Endothelial cell (in vitro differentiated cells): ENCODE measurements at regions not wholly inside any gene's neighbourhood (a gene's known extent, or its start where the extent isn't known, plus 50 kb on each side); places are given as distances from the start of the nearest gene placed in this dataset.

Source experiments
- DNase-seq: peaks from one replicate; pipeline ENCODE4 v3.0.0; 2021; ENCODE audit warnings: low spot score
- H3K27ac Mint-ChIP-seq: one replicate; pipeline ENCODE4 v1.8.0; 2021; ENCODE audit warnings: mixed read lengths, inconsistent platforms; ENCODE audit not compliant: unreplicated experiment
- H3K27me3 Mint-ChIP-seq: one replicate; pipeline ENCODE4 v1.8.0; 2021; ENCODE audit warnings: mild to moderate bottlenecking, moderate library complexity, mixed read lengths, inconsistent platforms; ENCODE audit not compliant: unreplicated experiment
- H3K36me3 Mint-ChIP-seq: one replicate; pipeline ENCODE4 v1.8.0; 2021; ENCODE audit warnings: mild to moderate bottlenecking, low read depth, mixed read lengths, inconsistent platforms; ENCODE audit not compliant: unreplicated experiment
- H3K4me1 Mint-ChIP-seq: one replicate; pipeline ENCODE4 v1.8.0; 2021; ENCODE audit warnings: mild to moderate bottlenecking, mixed read lengths, inconsistent platforms; ENCODE audit not compliant: unreplicated experiment
- H3K4me3 Mint-ChIP-seq: one replicate; pipeline ENCODE4 v1.8.0; 2021; ENCODE audit warnings: mild to moderate bottlenecking, mixed read lengths, inconsistent platforms; ENCODE audit not compliant: unreplicated experiment
- H3K9me3 Mint-ChIP-seq: one replicate; pipeline ENCODE4 v1.8.0; 2021; ENCODE audit warnings: mixed read lengths, inconsistent platforms; ENCODE audit not compliant: unreplicated experiment
- TF ChIP-seq, protein P1 (sequence below): fragments of 200-600 bp; sonication (generic); IDR thresholded peaks from one replicate; pipeline ENCODE4 v1.5.0; 2021; ENCODE audit warnings: antibody characterized with exemption; ENCODE audit not compliant: unreplicated experiment

DNA sequence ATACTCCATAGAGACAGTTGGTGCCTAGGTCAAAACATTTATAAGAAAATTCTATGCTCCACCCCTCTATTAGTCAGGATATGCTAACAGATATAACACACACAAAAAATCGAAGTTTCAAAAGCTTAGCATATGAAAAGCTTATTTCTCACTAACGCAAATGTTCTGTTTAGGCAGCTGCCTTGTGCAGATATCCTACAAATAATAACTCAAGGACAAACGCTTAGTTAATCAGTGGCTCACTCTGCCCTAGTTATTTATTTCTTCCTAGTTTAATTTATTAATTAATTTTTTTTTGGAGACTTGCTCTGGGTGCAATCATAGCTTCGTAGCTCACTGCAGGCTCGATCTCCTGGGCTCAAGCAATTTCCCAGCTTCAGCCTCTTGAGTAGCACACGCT, 259.7 kb upstream of the GPC6 start:
- Mint-ChIP-seq H3K9me3 (no peaks in the 10 kb centered on the region), H3K4me3 (no peak overlapping the region), H3K27me3 (no peaks in the 10 kb centered on the region), H3K27ac (no peak overlapping the region), H3K4me1 (no peaks in the 10 kb centered on the region), H3K36me3 (no peaks in the 10 kb centered on the region)
- TF ChIP-seq, protein P1, sequence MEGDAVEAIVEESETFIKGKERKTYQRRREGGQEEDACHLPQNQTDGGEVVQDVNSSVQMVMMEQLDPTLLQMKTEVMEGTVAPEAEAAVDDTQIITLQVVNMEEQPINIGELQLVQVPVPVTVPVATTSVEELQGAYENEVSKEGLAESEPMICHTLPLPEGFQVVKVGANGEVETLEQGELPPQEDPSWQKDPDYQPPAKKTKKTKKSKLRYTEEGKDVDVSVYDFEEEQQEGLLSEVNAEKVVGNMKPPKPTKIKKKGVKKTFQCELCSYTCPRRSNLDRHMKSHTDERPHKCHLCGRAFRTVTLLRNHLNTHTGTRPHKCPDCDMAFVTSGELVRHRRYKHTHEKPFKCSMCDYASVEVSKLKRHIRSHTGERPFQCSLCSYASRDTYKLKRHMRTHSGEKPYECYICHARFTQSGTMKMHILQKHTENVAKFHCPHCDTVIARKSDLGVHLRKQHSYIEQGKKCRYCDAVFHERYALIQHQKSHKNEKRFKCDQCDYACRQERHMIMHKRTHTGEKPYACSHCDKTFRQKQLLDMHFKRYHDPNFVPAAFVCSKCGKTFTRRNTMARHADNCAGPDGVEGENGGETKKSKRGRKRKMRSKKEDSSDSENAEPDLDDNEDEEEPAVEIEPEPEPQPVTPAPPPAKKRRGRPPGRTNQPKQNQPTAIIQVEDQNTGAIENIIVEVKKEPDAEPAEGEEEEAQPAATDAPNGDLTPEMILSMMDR, result no peak
- DNase-seq, result no peak

DNA sequence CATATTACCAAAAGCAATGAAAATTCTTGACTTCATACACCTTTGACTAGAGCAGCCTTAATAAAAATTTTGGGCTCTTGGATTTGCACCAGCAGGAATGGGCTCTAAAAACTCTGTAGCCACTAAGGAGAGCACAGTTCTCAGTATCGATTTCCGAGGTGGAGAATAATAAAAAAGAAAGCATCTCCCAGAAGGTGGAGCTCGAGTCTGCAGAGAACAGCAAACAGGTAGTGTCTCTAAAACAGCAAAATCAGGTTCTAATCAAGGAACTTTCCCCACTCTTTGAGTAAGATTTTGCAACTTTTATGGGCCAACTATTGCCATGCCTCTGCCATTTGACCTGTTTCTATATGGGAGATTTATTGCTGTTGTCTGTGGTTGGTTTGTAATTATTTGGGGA, 258.7 kb upstream of the GPC6 start:
- H3K4me1 Mint-ChIP-seq, result no peaks in the 10 kb centered on the region
- H3K27me3 Mint-ChIP-seq, result no peaks in the 10 kb centered on the region
- no peak for DNase-seq
- no peaks in the 10 kb centered on the region for H3K36me3 Mint-ChIP-seq
- TF ChIP-seq, protein P1, result no peak
- H3K4me3 Mint-ChIP-seq, result no peak overlapping the region
- H3K27ac Mint-ChIP-seq, result no peak overlapping the region
- H3K9me3 Mint-ChIP-seq, result no peaks in the 10 kb centered on the region

DNA sequence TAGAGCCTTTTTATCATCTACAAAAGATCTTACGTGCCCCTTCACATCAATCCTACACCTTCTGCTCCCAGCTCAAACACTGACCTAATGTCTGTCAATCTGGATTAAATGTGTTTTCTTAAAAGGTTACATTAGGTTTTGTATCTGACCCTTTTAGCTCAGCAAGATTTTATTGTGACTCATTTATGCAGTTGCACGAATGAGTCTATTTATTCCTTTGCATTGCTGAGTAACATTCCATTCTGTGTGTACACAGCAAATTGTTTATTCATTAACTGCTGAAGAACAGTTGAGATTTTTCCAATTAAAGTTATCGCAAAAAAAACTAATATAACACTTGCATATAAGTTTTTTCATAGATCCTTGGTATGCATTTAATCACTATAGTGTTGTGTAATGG, 253.9 kb upstream of the GPC6 start:
- DNase-seq, result no peak
- no peaks in the 10 kb centered on the region for H3K4me1 Mint-ChIP-seq
- H3K36me3 Mint-ChIP-seq, result no peaks in the 10 kb centered on the region
- H3K4me3 Mint-ChIP-seq, result no peak overlapping the region
- TF ChIP-seq, protein P1, result no peak
- H3K27me3 Mint-ChIP-seq, result peaks cover 2% of the 10 kb centered on the region
- H3K9me3 Mint-ChIP-seq, result peaks cover 3% of the 10 kb centered on the region
- no peak overlapping the region for H3K27ac Mint-ChIP-seq

DNA sequence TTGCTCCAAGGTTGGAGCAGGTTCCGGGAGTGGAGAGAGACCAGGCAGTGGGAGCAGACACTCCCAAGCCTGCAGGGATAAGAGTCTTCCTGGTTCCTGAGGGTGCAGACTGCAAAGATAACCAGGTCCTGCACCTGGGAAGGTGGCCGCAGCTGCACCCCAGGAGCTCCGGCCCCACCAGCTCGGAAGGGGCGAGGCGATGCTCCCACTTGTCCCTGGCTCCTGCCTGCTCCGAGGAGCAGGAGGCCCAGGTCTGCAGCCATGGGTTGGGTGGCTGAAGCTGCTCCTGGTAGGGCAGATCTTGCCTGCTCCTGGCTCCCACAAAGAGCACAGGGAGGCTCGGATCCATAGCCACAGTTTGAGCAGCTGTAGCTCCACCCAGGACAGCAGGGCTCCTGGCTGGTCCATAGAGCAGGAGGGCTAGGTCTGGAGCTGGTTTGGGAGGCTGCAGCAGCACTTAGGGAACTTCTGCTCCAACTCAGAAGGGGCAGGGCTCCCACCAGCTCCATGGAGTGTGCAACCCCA, 251.6 kb upstream of the GPC6 start:
- Mint-ChIP-seq H3K4me3 (no peak overlapping the region), H3K27ac (no peak overlapping the region), H3K27me3 (peaks cover 2% of the 10 kb centered on the region), H3K9me3 (peaks cover 3% of the 10 kb centered on the region), H3K4me1 (no peaks in the 10 kb centered on the region), H3K36me3 (no peaks in the 10 kb centered on the region)
- DNase-seq, result no peak
- TF ChIP-seq, protein P1, result no peak

GRCh38 chr13:92976657-92977056, 249.9 kb upstream of the GPC6 start:
- H3K27ac Mint-ChIP-seq, result no peak overlapping the region
- H3K4me1 Mint-ChIP-seq, result no peaks in the 10 kb centered on the region
- no peak overlapping the region for H3K4me3 Mint-ChIP-seq
- H3K27me3 Mint-ChIP-seq, result peaks cover 2% of the 10 kb centered on the region
- H3K9me3 Mint-ChIP-seq, result peaks cover 3% of the 10 kb centered on the region
- TF ChIP-seq, protein P1, result no peak
- no peaks in the 10 kb centered on the region for H3K36me3 Mint-ChIP-seq
- DNase-seq, result no peak
